ENCODE measurements at regions not wholly inside any gene's neighbourhood (a gene's known extent, or its start where the extent isn't known, plus 50 kb on each side); places are given as distances from the start of the nearest gene placed in this dataset.

DNA sequence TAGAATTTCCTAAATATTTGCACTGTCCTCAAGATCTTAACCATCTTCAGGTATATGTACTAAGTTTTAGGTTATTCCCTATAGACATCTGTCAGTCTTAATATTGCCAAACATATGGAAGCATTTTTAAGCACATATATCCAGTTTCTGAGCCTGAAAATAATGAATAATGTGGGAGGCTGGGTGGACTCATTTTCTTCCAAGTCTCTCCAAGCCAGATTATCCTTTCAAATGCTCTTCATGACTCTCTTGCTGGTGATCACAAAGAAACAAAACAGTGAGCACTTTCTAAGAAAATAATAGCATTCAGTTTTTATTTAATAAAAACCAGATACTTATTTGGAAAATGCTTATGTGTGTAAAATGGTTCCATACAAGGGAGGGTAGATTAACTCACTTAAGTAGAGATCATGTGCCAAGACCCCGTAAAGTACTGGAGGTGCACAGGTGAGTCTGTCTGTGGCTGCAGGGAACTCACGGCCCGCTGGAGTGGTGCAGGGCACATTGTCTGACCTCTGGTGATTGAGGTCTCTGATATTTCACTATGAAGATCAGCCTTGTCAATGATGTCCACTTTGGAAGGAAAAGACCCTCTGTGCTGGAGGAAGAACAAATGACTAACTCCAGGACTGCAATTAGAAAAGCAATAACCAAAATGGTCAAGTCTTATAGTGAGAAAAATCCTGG lies 161.6 kb downstream of the TMEM18 start:
- no peak for DNase-seq (ENCODE audit: low read depth in 2 of 2, low spot score in 1 of 2)

DNA sequence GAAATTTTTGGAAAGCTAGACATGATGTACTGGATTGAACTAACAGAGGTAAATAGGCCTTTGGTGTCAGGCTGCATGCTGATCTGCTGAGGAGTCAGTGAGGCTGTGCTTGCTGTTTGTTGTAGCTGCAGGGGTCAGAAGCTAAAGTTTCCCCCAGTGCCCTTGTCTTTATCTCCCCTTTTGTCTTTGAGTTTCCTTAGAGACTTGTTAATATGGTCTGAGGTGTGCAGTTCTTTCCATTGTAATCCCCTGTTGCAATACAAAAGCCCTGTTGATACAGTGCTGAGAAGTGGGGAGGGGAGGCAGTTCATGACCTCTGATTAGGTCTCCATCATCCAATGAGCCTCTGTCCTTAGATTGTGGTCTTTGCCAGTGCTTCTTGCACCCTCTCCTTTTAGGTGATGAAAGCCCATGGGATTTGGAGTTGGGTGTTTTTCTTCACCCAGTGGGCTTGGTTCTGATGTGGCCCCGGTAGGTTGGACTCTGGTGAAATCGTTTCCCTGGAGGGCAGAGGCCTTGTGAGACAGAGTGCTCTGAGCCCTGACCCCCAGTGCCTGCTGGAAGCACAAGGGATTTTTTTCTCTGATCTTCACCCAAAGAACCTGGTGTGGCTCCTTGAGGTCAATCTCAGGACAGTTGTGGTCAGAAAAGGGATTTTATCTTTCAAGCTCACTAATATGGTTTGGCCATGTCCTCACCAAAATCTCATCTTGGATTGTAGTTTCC lies 163.1 kb downstream of the TMEM18 start:
- DNase-seq (ENCODE audit: low read depth in 2 of 2, low spot score in 1 of 2), result no peak

DNA sequence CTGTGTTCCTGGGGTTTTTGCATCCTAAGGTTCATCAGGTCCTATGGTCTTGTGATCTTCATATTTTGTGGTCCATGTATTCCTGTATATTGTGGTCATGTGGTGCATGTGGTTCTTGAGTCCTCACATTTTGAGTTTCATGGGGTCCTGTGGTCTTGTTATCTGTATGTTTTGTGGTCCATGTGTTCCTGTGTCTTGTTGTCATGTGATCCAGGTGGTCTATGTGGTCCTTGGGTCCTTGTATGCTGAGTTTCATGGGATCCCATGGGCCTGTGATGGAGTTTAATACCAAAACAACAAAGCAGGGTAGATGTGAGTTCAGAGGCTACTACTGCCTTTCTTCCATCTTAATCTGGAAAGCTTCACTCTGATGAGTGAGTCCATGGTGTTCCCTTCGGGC lies 166.4 kb downstream of the TMEM18 start:
- no peak for DNase-seq (ENCODE audit: low read depth in 2 of 2, low spot score in 1 of 2)

DNA sequence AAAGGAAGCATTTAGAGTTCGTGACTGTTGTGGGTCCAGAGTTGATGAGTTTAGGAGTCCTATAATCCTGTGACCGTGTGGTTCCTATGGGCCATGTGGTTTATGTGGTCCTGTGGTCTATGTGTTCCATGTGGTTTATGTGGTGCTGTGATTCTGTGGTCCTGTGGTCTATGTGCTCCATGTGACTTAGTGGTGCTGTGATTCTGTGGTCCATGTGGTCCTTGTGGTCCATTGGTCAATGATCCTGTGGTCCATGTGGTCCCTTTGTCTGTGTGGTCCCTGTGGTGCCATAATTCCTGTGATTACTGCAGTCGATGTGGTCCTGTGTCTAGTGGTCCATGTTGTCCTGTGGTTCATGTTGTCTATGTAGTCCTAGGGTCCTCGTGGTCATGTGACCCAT lies 167.3 kb downstream of the TMEM18 start:
- DNase-seq (ENCODE audit: low read depth in 2 of 2, low spot score in 1 of 2), result no peak

DNA sequence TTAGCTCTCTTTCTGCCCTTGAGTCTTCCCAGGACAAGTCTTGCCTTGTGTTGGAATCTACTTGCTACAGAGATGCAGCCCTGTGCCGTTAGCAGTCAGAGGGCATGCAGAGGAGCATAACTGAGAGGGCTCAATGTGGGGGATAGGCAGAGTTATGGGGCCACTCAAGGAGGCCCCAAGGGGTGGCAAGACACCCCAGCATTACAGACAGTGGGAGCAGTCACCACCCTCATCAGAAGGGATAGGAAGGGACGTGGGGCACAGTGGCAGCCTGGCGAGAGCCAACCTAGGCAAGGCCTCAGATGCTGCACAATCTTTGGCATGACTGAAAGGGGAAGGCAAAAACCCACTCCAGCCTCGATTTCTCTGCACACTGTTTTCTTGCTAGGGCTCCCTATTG lies 169.1 kb downstream of the TMEM18 start:
- DNase-seq (ENCODE audit: low read depth in 2 of 2, low spot score in 1 of 2), result no peak

DNA sequence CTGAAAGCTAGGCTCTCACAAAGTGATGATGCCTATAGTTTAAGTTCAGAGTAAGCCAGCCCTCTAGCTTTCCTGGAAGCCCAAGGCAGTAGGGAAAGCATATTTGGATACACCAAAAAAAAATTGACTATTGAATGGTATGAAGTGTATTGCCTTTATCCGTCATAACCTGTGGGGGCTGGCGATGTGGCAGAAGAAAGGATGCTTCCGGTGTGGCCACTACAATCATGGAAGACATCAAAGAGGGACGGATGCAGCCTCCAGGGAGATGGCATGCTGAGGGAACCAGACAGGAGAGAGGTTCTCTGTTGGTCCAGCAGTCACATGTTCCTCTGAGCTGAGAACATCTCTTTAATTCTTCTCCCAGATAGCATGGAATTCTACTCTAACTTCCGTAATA lies 170.3 kb downstream of the TMEM18 start:
- DNase-seq (ENCODE audit: low read depth in 2 of 2, low spot score in 1 of 2), result no peak

DNA sequence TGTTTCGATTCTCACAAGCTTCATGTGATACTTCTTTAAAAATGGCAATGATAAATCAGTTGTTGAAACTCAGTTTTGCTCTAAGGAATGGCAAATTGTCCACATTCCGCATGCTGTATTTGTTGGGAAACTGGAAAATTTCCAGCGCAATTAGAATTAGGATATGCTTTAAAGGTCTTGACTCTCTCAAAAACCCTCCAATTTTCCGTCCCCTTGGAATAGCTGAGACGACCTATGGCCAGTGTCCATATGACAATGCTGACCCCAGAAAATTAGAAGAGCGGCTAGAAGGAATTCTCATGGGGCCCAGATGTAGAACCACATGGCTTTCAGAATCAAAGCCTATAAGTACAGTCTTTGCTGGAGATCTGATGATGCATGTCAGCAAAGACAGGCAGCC lies 170.8 kb downstream of the TMEM18 start:
- no peak for DNase-seq (ENCODE audit: low read depth in 2 of 2, low spot score in 1 of 2)

DNA sequence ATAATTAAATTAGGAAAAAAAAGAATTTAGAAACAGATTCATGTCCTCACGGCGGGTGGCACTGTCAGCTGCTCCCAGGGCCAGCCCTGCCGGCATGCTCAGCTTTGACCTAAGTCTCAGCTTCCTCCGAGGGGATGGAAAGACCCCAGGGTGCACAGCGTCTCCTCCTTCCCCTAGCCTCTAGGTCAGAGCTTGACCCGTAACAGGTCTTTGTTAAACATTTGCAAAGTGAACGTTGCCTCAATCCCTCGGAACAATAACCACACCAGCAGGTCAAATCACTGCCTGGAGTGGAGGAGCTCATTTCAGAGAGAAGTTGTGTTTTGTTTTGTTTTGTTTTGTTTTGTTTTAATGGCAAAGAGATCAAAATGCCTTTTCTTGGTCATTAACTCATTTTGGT lies 171.3 kb downstream of the TMEM18 start:
- no peak for DNase-seq (ENCODE audit: low read depth in 2 of 2, low spot score in 1 of 2)

DNA sequence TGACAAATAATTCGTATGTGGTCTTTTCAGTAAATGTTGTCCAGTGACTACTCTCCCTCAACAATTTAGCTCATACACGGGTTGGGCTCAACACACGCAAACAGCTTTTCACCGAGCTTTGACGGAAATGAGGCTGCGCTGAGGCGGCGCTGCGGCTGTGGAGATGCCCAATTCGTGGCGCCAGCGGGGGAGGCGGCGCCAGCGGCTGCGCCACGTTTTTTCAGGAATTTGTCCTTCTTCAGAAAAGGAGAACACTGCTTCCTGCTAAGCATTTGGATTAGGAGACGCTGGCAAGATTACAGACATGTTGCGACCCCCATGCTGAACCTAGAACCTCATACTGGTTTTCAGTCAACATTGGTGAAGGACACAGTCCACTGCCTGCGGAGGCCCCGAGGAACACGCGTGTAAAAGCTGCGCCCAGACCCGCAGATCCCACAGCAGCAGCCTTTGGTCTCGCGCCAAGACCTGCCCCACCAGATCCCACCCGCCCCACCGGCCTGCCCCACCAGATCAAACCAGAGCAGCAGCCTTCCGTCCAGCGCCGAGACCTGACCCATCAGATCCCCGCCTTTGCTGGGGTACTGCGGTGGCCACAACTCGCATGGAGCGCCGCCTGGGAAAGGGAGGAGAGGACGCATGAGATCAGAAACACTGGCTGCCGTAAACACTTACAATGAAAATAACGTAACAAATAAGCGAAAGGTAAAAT lies 173.8 kb downstream of the TMEM18 start:
- no peak for DNase-seq (ENCODE audit: low read depth in 2 of 2, low spot score in 1 of 2)

DNA sequence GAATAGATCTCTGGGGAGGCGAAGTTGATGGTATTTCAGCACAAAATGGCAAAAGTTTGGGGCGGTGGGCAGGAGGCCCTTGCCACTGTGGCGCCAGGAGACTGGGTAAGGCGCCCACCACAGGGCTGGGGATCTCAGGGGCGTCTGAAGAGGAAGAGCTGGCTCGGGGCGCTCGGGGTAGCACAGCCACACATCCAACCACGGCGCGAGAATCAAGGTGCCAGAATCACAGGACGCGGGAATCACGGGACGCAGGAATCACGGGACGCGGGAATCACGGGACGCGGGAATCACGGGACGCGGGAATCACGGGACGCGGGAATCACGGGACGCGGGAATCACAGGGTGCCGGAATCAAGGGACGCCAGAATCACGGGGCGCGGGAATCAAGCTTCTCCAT lies 174.4 kb downstream of the TMEM18 start:
- no peak for DNase-seq (ENCODE audit: low read depth in 2 of 2, low spot score in 1 of 2)

DNA sequence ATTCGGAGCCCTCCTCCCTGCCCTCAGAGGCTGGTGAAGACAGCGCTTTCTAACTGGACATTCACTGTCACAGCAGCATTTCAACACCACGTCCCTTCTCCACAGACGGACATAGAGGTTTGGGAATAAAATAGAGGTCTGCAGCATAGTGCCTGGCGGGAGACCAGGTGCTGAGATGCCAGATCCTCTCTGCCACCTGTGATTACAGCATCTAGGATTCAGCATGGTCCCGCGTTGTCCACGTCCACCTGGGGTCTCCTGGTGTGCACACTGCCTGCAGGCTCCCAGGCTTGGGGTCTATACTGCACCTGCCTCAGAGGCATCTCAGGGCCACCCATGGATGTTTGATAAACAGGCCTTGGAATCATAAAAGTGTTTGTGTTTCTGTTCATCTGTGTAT lies 175.5 kb downstream of the TMEM18 start:
- DNase-seq (ENCODE audit: low read depth in 2 of 2, low spot score in 1 of 2), result no peak

DNA sequence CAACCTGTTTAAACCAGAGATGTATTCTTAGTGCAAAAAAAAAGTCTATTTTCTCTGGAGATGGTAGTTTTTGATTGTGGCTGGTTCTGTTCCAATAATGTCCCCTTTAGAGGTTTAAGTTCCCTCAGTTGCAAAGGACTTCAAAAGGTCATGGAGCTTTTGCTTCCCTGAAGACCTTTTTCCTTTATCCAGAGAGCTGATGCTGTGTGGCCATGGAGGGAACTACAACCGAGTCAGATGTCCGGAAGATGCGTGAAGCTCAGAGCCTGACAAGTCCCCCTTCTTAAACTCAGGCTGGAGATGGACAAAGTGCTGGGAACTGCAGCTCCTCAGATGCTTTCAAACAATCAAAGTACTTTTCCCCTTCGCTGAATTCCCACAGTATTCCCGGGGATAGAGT lies 176.1 kb downstream of the TMEM18 start:
- no peak for DNase-seq (ENCODE audit: low read depth in 2 of 2, low spot score in 1 of 2)

DNA sequence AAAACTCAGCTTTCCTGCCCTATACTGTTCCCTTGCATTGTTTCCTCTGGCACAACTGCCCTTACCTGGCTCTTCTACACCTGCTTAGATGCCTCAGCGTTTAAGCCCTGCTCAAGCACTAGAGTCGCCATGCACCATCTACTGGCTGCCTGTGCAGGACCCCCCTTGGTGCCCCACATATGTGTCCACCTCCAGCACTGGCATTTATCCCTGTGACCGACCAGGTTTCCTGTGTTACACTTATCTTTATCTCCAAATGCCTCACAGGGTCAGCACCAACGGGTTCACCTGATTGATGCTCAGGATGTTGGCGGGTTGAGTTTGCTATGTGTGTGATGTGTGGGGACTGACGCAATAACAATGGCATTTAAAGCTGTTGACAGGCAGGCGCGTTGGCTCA lies 177.5 kb downstream of the TMEM18 start:
- no peak for DNase-seq (ENCODE audit: low read depth in 2 of 2, low spot score in 1 of 2)

DNA sequence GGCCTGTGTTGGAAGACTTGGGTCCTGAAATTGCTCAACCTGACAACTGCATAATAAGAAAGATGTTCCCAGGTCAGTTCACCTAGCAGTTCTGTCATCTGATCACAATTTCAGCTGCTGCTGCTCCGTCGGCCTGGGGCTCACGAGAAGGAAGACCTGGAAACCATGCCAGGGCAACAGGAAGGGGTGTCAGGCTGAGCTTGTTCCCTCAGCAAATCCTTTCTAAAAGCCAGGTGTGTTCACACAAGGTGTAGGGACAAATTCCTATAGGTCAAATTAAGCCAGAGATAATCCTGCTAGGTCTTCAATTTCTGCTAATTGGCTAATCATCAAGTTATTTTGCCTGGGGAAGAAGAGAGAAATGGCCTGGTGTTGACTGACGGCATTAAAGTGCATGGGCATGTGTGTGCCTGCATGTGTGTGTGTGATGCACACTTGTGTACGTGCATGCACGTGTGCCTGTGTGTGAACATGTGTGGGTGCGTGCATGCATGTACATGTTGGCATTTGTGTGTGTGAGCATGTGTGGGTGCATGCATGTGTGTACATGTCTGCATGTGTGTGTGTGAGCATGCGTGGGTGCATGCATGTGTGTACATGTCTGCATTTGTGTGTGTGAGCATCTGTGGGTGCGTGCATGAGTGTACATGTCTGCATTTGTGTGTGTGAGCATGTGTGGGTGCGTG lies 178.6 kb downstream of the TMEM18 start:
- no peak for DNase-seq (ENCODE audit: low read depth in 2 of 2, low spot score in 1 of 2)

DNA sequence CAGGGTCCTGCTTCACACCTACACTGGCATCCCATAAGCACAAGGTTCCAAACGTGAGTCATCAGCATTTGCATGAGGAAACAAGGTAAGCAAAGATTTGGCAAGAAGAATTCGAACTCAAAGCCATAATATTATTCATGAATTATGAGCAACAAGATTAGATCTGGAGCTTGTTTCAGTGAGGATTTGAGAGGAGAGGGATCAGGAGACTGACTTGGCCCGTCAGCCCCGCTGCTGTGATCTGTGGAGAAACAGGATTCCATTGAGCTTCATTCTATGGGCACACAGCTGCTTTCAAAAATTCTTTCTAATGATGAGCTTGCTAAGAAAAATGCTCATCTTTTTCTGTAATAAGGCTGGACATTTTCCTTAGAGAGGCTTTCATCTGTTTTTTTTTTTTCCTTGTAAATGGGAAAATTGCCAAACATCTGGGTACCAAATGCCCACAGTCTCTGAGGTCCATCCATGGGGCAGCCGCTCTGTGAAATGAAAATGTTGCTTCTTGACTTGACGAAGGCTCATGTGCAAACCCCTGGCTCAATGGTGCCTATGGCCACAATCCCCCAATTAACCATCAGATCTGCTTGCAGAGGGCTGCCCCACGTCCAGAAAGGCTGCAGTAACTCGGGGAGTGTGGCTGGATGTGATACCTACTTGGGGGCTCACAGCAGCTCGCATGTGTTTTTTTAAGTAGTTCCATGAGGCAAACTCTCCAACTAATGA lies 179.3 kb downstream of the TMEM18 start:
- DNase-seq (ENCODE audit: low read depth in 2 of 2, low spot score in 1 of 2), result no peak

DNA sequence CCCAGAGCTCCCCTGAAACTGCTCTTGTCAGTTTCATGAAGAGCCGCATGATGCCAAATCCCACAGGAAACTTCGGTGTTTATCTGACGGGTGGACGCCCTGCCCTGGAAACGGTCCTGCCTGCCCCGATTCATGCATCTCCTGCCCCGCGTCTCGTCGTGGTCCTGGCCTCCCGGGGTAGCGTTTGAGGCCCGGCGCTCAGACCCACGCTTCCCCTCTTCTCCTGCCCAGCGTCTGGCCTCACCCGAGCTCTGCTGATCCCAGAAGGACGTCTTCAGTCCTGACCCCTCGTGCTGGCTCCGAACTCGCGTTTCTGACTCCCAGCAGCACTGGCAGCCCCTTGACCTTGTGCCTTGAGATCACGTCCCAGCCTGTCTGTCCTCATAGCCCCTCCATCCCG lies 180.5 kb downstream of the TMEM18 start:
- no peak for DNase-seq (ENCODE audit: low read depth in 2 of 2, low spot score in 1 of 2)

DNA sequence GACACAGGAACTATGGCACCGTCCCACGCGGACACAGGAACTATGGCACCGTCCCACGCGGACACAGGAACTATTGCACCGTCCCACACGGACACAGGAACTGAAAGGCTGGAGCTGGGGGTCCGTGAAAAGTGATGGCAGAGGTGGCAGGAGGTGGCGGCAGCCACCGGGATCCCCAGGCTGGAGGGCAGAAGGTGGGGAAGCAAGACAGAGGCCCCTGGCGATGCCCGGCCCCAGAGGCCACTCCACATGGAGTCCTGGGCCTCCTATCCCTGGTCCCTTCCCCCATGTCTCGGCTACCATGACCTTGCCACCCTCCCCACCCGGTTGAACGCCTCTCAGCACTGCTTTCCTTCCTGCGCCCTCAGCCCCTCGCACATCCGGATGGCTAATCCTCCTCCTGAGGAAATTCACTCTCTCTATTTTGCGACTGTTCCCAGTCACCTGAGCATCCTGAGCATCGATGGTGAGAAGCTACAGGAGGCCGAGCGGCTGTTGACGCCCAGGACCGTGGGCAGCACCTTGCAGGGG lies 181.4 kb downstream of the TMEM18 start:
- DNase-seq (ENCODE audit: low read depth in 2 of 2, low spot score in 1 of 2), result no peak

DNA sequence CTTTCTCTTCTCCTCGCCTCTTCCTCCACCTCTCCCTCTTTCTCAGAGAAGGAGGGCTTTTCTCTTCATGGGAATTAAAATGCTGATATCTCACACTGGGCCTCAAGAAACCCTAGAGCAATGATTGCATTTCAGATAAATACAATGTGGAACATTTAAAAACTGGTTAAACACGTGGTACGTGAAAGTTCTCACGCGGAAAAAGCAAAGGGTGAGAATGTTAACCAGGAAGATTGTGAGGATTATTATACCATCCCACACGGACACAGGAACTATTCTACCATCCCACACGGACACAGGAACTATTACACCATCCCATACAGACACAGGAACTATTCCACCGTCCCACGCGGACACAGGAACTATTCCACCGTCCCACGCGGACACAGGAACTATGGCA lies 182.4 kb downstream of the TMEM18 start:
- DNase-seq (ENCODE audit: low read depth in 2 of 2, low spot score in 1 of 2), result no peak

DNA sequence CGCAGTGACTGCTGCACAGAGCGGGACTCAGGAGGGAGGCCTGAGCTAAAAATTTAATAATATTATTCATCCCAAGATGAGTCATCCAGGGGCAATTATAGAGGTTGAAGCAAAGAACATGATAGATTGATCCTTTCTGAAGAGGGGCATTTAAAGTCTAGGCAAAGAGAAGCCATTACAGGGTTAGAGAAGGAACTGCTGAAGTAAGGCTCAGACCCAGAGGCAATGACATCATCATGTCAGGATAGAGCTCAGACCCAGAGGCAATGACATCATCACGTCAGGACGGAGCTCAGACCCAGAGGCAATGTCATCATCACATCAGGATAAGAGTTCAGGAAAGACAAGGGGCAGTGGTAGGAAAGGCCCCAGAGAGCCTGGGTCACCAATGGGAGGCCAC lies 184.0 kb downstream of the TMEM18 start:
- no peak for DNase-seq (ENCODE audit: low read depth in 2 of 2, low spot score in 1 of 2)

DNA sequence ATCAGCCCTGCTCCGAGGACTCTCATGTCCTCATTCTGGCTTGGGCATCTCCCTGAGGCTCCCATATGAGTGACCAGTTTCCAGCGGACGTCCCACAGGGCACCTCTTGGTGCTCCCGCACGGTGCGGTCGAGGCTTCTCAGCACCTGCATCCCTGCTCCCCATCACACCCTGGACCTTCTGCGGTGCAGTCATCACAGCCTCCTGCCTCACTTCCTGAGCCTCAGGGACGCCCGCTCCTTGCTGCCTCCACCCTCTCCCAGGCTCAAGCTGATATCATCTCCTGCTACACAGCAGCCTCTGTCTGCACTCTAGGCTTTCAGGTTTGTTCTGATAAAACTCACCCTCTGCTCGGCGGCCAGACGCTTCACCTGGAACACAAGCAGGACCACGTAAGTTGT lies 185.0 kb downstream of the TMEM18 start:
- DNase-seq (ENCODE audit: low read depth in 2 of 2, low spot score in 1 of 2), result no peak

DNA sequence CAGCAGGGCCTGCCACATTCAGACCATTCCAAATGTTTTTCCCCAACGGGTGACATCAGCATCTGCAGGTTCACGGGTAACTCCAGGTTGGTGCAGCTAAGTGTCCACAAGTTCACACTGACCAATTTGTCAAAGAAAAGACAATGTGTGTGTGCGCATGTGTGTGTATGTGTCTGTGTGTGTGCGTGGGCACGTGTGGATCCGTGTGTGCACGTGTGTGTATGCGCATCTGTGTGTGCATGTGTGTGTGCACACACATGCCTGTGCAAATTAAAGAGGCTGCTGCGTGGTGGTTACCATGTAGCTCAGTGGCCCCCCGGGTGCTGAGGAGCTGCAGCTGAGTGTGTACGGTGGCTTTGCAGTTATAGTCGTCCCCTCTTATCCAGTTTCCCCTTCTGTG lies 187.4 kb downstream of the TMEM18 start:
- no peak for DNase-seq (ENCODE audit: low read depth in 2 of 2, low spot score in 1 of 2)

Data from stimulated activated CD8-positive, alpha-beta memory T cell treated with anti-CD3 and anti-CD28 coated beads, Interleukin-4, amount 100 ng/mL, for 4 hours (primary cell).